HG03097 (cell line): ENCODE measurements at regions not wholly inside any gene's neighbourhood (a gene's known extent, or its start where the extent isn't known, plus 50 kb on each side); places are given as distances from the start of the nearest gene placed in this dataset.
A peak's percentile ranks its signal among the peaks of the same experiment; 100 is the strongest.
"Not testable (repeated sequence)": the region's sequence is repeated elsewhere in the genome, so short reads cannot be mapped to it uniquely, and the experiment has no call there.

Experiments used
- ATAC-seq: cut with Tn5 transposase; IDR thresholded peaks from one replicate; pipeline ENCODE4 v1.9.1; 2021; ENCODE audit not compliant: unreplicated experiment, low FRiP score

GRCh38 chr1:101185421-101185820 is 51.4 kb upstream of the S1PR1 start:
- no peak for ATAC-seq

- ATAC-seq: no peak
These were observed 53.5 kb upstream of the S1PR1 start for GRCh38 chr1:101183388-101183699.

DNA sequence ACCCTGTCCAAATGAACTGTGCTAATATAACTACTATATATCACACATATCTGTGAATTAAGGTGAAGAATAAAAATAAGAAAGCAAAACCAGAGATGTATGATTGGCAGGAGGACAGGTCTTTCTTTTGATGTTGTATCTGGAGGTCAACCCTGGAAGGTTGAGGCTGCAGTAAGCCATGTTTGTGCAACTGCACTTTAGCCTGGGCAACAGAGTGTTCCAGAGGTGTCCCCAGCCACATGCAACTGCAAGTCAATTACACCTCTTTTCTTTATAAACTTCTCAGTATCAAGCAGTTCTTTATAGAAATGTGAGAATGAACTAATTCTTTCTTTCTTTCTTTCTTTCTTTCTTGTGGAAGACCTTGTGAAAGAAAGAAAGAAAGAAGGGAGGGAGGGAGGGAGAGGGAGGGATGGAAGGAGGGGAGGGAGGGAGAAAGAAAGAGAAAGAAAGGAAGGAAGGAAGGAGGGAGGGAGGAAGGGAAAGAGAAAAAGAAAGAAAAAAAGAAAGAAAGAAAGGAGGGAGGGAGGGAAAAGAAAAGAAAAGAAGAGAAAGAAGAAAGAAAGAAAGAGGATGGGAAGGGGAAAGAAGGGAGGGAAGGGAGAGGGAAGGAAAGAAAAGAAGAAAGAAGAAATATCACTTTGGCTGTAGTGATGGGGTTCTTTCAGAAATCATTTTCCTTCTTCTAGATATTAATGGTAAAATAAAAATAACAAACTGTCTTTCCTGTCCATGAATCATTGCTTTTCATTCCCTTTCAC is 54.0 kb upstream of the S1PR1 start:
- ATAC-seq: no peak

- no peak for ATAC-seq
These were observed 54.9 kb upstream of the S1PR1 start for GRCh38 chr1:101181930-101182329.

DNA sequence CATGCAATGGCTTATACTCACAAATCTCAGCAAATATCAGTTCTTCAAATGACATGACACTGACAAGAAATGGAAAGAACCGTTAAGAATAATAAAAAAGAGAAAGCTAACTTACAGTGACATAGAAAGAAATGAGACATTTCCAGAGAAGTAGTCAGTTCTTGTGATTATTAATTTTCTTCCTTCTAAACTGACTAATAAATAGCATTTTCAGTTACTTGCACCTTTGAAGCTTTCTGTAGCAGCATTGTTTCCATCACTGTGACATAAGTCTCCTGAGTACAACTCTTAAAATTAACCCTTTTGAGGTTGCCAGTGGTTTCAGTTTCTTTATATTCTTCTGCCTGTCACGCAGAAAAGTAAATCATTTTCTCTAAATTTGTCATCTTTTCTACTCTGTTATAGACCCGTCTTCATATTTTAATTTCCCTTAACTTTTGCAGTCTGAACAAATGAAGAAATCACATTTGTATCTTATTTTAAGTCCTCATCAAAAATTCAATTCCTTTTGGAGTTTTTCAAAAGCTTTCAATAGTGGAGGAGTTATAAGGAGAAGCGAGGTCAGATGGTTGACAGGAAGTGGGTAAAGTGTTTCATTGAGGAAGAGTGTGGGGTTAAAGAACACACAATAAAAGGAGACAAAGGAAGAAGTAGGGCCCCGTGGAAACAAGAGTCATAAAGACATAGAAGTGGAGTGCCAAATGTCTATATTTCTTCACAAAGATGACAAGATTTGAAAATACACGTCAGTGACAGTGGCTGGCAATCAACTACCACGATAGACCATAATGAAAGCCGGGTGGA is 57.9 kb upstream of the S1PR1 start:
- ATAC-seq: peak; percentile 89

DNA sequence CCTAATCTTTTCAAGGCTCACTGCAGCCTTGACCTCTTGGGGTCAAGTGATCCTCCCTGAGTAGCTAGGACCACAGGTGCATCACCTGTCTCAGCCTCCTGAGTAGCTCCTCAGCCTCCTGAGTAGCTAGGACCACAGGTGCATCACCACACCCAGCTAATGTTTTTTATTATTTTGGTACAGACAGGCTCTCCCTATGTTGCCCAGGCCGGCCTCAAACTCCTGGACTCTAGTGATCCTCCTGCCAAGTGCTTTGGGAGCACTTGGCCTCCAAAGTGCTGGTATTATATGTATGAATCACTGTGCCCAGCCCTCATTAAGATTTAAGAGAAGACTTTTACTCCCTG is 58.5 kb upstream of the S1PR1 start:
- ATAC-seq: no peak

- no peak for ATAC-seq
These were observed 60.9 kb upstream of the S1PR1 start for GRCh38 chr1:101175886-101176285.

- no peak for ATAC-seq
These were observed 61.4 kb upstream of the S1PR1 start for GRCh38 chr1:101175466-101175865.

- ATAC-seq: no peak
These were observed 62.1 kb upstream of the S1PR1 start for GRCh38 chr1:101174722-101175121.

- ATAC-seq: not testable (repeated sequence)
These were observed 62.5 kb upstream of the S1PR1 start for GRCh38 chr1:101174298-101174697.

- no peak for ATAC-seq
These were observed 66.2 kb upstream of the S1PR1 start for GRCh38 chr1:101170506-101171050.

DNA sequence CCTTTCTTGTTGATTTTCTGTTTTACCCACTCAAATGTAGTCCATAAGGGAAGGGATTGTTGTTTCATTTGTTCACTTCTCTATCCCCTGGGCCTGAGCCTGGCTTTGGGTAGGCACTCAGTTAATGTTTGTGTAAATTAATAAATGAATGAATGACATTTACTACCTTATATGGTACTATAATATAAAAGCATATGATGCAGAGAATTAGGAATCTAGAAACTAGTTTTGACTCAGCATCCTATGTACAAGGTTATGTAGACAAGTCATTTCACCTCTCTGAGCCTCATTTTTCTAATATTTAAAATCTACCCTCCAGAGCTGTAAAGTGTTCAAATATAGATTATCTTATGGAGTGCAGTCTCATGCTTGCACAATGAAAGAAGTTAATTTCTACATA is 68.9 kb upstream of the S1PR1 start:
- ATAC-seq: peak; percentile 71

DNA sequence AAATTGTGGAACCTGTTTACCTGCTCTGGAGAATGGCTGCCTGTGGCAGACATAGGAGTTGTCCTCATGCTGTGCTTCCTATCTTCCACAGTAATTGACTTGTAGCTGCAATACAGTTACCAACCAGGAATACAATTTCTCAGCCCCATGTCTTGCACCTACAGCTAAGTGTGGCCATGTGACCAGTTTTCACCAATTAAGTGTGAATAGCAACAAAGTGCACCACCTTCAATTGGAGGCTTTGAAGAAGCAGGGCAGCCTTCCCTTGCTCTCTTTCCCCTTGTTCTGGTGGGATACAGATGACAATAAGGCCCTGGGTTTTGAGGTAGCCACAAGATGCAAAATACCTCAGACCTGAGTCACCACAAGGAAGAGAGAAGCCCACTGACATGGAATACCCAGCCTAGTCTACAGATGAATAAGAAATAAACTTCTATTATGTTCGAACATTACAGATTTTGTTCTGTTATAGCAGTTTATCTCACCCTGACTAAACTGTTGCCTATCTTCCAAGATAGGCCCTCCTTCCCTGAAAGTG is 70.2 kb upstream of the S1PR1 start:
- no peak for ATAC-seq

GRCh38 chr1:101165954-101166353 is 70.9 kb upstream of the S1PR1 start:
- no peak for ATAC-seq

- no peak for ATAC-seq
These were observed 71.3 kb upstream of the S1PR1 start for GRCh38 chr1:101165532-101165931.

GRCh38 chr1:101164776-101165175 is 72.0 kb upstream of the S1PR1 start:
- ATAC-seq: no peak

DNA sequence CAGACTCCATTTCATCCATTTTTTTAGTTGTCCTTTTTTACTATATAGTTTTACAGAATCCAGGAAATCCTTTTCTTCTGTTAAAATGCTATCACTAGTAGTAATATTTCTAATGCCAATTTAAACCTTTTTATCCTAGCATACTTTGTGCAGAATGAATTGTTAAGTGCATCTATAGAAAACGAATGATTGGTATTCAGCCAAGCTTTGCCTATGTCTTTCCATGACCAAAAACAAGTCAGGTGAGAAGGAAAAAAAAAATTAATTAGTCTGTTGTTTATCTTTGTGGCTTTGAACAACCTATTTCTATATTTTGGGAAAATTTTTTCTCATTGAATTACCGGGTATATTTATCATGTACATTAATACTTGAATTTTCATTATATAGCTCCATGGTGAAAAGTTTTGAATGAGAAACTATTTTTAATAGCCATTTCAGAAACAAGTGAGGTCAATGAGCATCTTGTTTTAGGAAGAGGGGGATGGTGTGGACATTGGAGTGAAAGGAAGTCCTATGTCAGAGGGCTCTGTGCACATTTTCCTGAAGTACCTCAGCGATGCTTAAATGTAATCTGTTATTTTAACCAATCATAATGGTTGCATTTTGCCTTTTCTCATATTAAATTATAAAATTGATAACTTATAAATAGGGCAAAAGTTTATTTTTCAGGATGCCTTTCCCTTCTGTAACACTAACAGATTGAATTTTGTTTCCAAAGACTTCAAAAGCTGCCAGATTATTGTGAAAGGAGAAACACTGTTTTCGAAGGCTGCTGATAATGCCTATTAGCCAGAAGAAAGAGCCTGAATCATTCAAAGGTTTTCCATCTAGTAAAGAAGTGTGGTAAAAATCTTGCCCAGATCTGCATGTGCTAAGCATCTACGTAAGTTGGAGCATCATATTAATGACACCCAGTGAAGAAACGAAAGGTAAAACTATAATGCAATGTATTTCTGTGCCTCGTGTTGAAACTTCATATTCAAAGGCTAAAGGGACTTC is 73.8 kb upstream of the S1PR1 start:
- no peak for ATAC-seq

- ATAC-seq: no peak
These were observed 74.5 kb upstream of the S1PR1 start for GRCh38 chr1:101162300-101162699.

- ATAC-seq: no peak
These were observed 75.2 kb upstream of the S1PR1 start for GRCh38 chr1:101161619-101162018.

DNA sequence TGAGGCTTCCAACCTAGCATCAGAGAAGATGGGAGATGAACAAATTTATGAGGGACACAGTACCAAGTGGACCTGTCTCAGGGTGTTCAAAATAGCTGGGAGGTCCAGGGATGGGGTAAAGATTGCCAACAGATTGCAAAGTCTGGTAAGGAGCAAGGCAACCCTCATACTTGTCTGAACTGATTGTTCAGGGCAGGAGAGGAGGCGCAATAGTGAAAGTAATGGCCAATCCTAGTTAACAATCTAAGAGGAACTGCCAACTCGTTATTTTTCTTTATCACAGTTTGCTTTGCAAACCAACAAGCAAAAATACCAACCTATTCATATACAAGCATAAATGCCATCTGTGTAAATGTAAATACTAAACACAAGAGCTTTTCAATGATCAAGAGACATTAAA is 78.4 kb upstream of the S1PR1 start:
- no peak for ATAC-seq

DNA sequence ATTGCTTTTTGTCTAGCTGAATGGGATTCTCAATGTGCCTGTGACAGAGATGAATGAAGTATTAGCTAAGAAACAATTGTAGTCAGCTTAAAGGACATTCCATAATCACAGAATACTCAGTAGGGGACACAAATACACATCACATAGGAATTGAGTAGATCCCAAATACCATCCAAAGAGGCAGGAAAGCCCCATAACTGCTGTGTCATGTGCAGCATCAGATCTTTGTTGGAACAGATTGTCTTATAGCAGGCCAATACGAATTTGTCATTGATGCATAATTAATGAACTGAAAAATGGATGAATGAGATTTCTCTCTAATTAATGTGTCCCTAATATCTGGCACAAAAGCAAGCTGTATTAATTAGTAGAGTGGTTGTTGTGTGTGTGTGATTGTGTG is 82.3 kb upstream of the S1PR1 start:
- no peak for ATAC-seq
